ENCODE measurements at regions not wholly inside any gene's neighbourhood (a gene's known extent, or its start where the extent isn't known, plus 50 kb on each side); places are given as distances from the start of the nearest gene placed in this dataset.

DNA sequence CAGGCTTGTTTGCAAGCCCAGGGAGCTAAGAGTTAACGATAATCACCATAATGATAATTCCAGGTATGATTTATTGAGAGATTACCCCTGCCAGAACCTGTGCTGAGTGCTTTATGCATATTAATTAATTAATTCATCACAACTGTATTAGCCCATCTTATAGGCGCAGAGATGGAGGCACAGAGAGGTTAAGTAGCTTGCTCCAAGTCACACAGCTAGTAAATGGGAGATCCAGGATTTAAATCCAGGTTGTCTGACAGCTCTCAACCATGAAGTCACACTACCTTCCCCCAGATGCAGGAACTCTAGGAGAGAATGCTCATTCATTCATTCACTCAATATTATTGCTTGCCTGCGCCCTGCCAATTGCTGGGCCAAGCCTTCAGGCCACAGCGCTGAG is 84.5 kb downstream of the FAM241B start:
- no peak for DNase-seq (ENCODE audit: low read depth, low spot score)
- in situ Hi-C loops (cut with HindIII; ENCODE audit: low pct_unique_long_range_greater_than_20kb, low sequenced_read_pairs): no loop called here

DNA sequence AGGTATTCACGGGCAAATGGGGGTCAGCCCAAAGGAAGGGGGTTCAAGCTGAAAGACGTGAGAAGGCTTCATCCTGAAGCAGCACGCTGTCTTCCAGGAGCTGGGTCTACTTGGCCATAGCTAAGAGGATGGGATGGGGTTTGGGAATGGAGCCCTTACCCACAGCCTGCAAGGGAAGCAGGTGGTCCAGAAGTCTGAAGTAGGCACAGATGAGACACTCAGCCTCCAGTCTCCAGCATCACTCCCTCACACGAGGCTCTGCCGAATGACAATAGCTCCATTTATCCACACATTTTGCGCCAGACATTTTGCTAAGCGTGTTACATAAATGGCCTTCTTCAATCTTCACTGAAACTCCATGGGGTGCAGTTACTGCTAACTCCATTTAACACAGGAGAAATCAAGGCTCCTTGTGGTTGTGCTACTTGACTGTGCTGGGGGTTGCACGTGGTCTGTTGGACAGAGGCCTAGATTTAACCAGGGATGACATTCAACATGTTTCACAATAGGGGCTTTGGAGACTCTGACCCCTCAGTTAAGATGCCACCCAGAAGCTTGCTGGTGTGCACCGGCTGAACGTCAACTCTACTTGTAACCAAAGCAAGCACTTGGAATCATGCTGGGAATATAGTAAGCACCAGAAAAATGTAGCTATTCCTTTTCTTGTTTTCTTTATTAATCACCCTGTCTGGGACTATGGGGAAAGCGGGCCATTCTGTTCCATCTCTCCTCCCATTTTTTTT is 85.3 kb downstream of the FAM241B start:
- in situ Hi-C loops (cut with HindIII; ENCODE audit: low pct_unique_long_range_greater_than_20kb, low sequenced_read_pairs): no loop called here
- DNase-seq (ENCODE audit: low read depth, low spot score): peak; percentile 29

DNA sequence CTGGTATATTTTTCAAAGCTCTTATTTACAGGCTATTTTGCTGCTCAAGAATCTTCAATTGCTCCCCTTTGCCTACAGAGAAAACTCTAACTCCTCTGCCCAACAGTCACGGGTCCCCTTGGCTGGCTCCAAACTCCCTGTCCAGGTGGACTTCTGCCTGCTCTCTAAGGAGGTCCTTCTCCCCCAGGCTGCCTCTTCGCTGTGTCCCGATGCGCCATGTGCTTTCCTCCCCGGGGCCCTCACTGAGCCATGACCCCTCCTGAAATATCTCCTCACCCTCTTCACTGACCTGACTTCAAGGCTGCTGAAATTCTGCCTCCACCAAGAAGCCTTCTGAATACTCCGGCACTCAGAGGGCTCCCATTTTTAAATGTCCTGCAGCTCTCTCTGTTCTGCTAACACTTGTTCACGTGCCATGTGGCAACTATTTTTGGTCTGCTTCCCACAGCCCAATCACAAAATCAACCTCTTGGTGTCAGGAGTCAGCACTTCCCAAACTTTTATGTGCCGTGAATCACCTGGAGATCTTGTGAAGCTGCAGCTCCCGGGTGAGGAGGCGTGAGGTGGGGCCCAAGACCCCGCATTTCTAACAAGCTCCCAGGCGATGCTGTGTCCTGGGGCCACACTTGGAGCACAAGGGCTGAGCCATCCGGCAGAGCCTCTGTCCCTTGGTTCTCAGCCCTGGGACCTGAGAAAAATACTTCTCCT is 85.7 kb upstream of the COL13A1 start:
- no peak for DNase-seq (ENCODE audit: low read depth, low spot score)
- in situ Hi-C loops (cut with HindIII; ENCODE audit: low pct_unique_long_range_greater_than_20kb, low sequenced_read_pairs): no loop called here

DNA sequence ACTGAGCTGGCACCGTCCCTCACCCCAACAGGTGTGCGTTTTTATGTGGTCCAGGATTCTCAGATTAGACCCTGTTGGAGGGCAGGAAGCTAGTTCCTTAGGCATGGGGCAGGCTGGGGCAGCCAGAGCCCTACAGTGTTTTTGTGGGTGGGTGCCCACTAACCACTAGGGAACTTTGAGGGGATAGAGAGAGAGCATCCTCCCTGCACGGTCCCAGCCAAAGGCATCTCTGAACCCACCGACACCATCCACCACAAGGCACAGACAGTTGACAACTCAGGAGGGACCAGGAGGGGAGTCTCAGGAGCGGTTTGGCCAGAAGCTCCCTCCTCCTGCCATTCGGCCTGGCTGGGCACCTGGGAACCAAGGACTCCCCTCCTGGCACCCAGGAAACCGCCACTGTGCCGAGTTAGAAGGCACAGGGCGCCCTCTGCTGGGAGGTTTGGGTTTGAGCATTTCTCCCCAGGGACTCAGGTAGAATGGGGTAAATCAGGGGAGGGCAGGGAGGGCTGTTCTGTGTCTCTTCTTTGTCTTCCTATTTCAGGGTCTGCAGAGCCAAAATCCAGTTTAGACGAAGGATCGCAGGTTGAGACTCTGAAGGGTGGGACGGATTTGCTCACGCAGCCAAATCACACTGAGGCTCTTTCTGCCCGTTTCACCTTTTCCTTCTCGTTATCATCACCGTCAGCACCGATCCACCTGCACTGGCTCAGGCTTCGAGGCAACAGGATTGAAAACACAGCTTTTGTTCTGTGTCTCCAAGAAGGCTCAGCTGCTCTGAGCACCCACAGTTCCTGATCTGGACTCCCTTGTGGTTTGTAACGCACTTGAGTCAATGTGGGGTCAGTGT is 84.8 kb upstream of the COL13A1 start:
- in situ Hi-C loops (cut with HindIII; ENCODE audit: low pct_unique_long_range_greater_than_20kb, low sequenced_read_pairs): no loop called here
- DNase-seq (ENCODE audit: low read depth, low spot score): peak; percentile 59

DNA sequence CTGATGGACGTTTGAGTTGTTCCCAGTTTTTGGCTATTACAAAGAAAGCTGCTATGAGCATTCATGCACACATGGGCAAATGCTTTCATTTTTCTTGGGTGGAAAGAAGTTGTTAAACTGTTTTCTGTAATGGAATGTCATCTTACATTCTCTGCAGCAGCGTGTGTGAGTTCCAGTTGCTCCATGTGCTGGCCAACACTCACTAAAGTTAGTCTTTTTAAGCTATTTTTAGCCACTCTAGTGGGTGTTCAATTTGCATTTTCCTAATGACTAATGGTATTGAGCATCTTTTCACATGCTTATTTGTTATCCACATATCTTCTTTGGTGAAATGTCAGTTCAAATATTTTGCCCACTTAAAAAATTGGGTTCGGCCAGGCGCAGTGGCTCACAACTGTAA is 82.8 kb upstream of the COL13A1 start:
- in situ Hi-C loops (cut with HindIII; ENCODE audit: low pct_unique_long_range_greater_than_20kb, low sequenced_read_pairs): no loop called here
- no peak for DNase-seq (ENCODE audit: low read depth, low spot score)

DNA sequence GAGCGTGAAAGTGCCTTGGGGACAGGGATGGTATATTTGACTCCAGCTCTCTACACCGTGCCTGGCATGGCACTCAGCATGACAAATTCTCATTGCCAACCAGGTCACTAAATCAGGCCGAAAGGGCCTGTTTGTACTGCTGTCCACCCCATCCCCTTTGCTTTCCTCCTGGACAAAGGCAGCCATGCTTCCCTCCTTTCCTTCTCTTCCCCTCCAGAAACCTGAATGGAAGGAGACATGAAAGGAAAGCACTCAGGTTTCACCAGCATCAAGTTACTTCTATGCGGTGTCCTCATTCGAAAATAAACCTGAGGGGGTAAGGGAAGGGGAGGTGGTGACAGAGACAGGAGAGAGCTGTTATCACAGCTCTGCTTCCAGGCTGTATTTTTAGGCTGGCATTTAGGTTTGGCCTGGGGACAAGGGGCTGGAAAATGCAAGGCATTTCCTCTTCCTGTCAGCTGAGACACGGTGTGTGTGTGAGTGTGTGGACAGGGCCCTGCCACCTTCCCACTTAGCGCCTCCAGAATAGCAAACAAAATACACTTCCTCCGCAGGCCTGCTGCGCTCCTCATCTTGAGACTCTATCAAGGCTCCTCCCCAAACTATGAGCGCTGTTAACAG is 79.9 kb upstream of the COL13A1 start:
- in situ Hi-C loops (cut with HindIII; ENCODE audit: low pct_unique_long_range_greater_than_20kb, low sequenced_read_pairs): no loop called here
- peak; percentile 34 for DNase-seq (ENCODE audit: low read depth, low spot score)

DNA sequence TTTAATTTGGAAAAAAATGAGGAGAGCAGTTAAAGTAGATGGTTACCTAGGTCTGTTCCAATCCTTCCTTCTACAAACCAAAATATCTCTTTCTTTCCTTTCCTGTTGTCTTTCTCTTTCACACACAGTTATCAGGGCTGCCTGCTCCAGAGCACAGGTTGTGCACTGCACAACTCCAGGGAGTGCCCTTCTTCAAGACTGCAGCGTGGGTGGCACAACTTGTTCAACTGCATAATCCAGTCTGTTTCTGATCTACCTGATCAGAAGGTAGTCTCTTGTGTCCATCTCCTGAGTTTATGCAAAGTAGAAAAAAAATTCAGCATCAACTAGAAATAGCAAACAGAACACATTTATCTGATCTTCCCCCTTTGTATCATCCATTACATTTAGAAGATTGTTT is 78.1 kb upstream of the COL13A1 start:
- in situ Hi-C loops (cut with HindIII; ENCODE audit: low pct_unique_long_range_greater_than_20kb, low sequenced_read_pairs): no loop called here
- DNase-seq (ENCODE audit: low read depth, low spot score): no peak

DNA sequence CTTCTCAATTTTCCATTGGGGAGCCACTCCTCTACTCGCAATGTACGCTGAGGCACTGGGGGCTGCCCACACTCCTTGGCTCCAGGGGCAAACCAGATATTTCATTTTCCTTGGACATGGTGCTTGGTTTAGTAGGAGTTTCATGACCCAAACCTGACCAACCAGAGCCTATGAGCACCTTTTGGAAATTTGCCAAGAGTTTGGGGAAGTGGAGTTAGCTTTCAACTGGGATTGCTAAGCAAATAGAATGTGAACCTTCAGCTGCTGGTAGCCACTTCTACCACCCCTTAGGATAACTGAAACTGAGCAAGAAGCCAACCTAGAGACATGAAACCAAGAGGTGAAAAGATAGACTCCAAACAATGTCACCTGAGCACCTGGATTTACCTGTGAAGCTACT is 74.9 kb upstream of the COL13A1 start:
- DNase-seq (ENCODE audit: low read depth, low spot score): no peak
- in situ Hi-C loops (cut with HindIII; ENCODE audit: low pct_unique_long_range_greater_than_20kb, low sequenced_read_pairs): no loop called here

DNA sequence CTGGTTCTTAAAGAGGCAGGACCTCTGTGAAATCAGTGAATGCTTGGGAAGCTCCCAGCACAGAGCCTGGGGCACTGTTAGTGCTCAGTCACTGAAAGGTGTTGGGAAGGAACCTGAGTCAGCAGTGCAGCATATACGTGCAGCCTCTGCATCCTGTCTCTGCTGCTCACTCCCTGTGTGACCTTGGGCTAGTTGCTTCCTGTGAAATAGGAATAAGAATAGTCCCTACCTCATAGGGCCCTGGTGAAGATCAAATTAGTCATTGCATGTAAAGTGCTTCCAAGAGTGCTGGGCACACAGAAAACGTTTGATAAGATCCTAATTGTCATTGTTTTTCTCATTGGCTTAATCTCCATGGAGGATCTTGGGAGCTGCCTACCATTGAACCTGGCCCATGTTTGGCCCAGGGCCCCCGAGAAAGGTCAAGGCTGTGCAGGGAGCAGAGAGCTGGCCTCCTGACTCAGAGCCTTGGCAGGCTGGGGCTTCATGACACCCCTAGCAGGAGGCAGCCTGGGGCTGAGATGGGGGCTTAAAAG is 73.3 kb upstream of the COL13A1 start:
- in situ Hi-C loops (cut with HindIII; ENCODE audit: low pct_unique_long_range_greater_than_20kb, low sequenced_read_pairs): no loop called here
- peak; percentile 3 for DNase-seq (ENCODE audit: low read depth, low spot score)

DNA sequence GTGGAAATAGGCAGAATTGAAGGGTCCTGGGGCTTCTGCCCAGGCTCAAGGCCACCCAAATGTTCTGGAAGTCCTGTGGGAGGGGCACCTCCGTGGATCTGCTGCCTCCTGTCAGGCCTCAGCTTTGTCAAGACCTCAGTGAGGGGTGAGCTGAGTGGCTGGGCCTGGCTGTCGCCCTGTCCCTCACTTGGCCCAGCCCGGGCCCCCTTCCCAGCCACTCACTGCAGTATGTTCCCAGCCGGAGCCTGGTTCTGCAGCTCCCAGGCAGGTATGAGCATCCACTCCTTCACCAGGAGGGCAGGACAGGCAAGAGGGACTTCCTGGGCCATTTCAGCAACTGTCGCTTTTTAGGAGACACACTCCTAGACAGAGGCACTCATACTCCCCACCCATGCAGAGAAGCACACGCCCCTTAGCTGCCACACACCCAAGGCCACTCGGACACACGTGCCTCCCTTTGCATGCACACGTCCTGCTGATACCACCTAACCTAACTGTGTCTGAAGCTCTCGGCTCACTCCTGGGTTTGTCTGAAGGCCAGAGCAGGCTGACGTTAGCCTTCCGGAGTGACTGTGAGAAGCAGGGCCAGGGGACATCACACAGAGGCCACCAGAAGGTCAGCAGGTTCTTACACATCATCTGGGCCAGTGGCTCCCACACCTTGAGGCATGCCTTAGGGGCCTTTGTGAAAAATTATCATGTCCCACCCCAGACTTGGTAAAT is 72.2 kb upstream of the COL13A1 start:
- DNase-seq (ENCODE audit: low read depth, low spot score): no peak
- in situ Hi-C loops (cut with HindIII; ENCODE audit: low pct_unique_long_range_greater_than_20kb, low sequenced_read_pairs): no loop called here

DNA sequence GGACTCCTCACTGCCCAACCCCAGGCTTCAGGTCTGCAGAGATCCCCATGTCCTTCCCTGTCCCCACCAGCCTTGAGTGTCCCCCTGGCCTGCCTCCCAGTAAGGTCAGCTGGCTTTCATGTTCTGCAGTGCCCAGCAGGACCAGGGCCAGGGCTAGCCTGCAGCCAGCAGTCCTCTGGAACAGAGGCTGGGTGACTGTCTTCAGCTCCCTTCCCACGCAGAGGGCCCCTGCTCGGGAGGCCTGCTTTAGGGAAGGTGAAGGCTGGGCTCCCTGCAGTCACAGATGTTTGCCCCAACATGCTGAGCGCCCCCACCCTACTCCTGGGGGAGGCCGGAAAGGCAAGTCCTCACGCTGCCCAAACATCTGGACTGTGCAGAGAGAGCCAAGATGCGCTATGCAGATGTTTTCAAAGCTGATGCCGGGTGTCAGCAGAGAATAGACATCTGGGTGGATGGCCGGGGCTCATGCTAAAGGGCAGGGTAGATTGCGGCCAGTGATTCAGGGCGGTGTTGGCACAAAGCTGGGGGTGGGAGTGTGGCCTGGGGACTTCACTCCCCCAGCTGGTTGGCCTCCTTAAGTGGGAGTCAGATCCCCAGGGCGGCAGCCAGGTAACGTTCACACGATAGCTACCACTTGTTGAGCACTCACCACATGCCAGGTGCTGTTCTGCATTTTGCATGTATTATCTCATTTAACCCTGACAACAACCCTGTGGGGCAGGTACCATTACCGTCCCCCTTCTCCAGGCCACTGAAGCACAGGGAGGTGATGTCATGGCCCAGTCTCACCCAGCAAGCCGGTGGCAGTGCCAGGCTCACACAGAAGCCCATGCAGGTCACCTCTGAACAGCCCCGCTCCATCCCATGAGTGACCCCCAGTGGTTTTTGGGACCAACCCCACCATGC is 71.2 kb upstream of the COL13A1 start:
- no peak for DNase-seq (ENCODE audit: low read depth, low spot score)
- in situ Hi-C loops (cut with HindIII; ENCODE audit: low pct_unique_long_range_greater_than_20kb, low sequenced_read_pairs): no loop called here

DNA sequence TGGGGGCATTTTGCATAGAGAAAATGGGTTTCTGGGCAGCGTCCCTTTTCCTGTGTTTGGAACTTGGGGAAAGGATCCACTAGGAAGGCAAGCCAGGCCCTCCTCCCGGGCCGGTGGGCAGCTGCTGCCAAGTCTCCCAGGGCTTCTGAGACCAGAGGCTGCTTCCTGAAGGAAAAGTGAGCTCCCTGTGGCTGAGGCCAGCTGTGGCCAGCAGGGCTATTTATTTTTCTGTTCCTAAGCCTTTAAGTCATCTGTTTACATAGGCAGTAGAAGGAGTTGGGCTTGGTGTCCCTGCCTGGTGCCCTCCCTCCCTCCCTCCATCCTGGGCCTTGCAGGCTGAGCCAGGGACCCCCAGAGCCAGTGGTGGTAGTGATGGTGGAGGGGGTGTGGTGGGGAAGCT is 70.5 kb upstream of the COL13A1 start:
- in situ Hi-C loops (cut with HindIII; ENCODE audit: low pct_unique_long_range_greater_than_20kb, low sequenced_read_pairs): no loop called here
- DNase-seq (ENCODE audit: low read depth, low spot score): no peak

DNA sequence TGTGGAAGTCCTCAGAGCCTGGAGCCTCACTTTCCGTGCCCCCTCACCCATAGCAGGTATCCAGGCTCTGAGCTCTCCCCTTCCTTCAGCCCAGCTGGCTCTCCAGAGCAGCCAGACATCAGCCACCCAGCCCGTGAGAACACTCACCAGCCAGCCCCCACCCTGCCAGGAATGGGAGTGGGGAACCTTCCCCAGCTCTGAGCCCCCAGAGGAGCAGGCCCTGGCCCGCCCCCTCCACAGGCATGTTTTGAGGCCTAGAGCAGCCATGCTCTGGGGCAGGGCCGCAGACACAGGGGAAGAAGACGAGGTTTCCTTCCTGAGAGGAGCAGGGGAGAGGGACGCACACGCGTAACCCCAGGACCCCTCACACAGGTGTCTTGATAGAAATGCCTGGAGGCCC is 70.0 kb upstream of the COL13A1 start:
- in situ Hi-C loops (cut with HindIII; ENCODE audit: low pct_unique_long_range_greater_than_20kb, low sequenced_read_pairs): no loop called here
- DNase-seq (ENCODE audit: low read depth, low spot score): no peak

DNA sequence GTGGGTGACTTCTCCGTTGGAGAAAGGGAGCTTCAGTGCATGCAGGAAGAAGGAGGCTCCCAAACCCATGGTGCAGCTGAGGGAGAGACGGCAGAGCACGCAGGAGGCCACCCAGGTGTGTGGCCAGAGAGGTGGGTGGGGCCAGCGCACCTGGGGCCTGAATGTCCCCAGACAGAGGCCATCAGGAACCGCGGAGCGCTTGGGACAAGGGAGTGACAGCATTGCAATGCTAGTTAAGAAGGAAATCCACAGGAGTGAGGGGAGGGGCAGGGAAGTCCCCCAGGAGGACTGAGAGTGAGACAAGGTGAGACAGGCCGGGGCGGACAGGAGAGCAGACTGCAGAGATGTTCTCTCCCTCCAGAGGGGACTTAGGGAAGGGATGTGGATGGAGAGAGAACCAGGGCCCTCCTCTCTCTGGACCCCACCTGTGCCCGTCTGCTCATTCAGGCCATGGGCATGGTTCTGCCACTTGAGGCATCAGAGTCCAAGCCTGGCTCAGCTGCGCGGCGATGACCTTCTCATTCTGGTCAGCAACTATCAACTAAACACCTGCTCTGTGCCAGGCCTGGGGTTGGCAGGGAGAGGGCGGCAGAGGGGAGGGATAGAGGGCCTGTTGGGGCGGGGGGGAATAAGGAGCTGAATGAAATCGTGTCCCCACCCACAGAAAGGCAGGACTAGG is 69.4 kb upstream of the COL13A1 start:
- in situ Hi-C loops (cut with HindIII; ENCODE audit: low pct_unique_long_range_greater_than_20kb, low sequenced_read_pairs): no loop called here
- DNase-seq (ENCODE audit: low read depth, low spot score): no peak

DNA sequence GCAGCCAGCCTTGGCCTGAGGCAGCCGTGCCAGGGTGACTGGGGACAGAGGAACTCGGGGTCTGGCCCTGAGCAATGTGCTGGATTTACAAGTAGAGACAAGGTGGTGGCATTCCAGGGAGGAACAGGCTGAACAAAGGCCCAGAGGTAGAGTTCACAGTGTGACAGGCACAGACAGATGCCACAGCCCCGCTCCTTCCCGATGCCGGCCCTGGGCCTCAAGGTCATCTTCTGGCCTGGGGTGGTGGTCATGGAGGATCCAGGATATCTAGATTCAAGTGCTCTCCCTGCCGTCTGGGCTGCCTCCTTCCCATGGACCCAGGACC is 68.9 kb upstream of the COL13A1 start:
- no peak for DNase-seq (ENCODE audit: low read depth, low spot score)
- in situ Hi-C loops (cut with HindIII; ENCODE audit: low pct_unique_long_range_greater_than_20kb, low sequenced_read_pairs): no loop called here

DNA sequence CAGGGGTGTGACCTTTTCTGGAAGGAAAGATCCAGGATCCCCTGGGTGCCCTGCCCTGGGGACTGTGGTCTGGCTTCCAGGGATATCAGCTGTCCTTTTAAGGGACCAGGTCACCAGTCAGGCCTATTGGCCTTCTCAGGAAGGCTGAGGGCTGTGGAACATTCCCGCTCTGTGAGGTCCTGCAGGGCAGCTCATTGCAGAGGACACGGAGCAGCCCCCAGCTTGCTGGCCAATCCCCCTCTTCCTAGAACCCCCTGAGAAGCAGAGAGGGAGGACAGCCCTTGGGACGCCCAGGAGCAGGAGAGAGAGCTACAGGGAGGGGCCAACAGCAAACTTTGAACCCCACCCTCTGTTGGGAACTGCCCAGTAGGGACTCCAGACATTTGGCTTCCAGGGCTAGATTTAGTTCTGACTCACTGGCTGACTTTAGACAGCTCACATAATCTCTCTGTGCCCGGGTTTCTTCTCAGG is 67.9 kb upstream of the COL13A1 start:
- DNase-seq (ENCODE audit: low read depth, low spot score): no peak
- in situ Hi-C loops (cut with HindIII; ENCODE audit: low pct_unique_long_range_greater_than_20kb, low sequenced_read_pairs): no loop called here
